Cardiac fibroblast (primary cell): ENCODE measurements at regions not wholly inside any gene's neighbourhood (a gene's known extent, or its start where the extent isn't known, plus 50 kb on each side); places are given as distances from the start of the nearest gene placed in this dataset.
A peak's percentile ranks its signal among the peaks of the same experiment; 100 is the strongest.

Experiments used
- DNase-seq, 2 donors: peaks; one replicate each; pipeline versions ENCODE4 v3.0.0 to v3.0.0-alpha.2; 2010; ENCODE audit warnings: low read depth in 2 of 2
- H3K4me3 ChIP-seq, 2 donors: replicated peaks in 1 of 2; 1 replicate in 1 of 2; 2 replicates in 1 of 2; pipeline ENCODE4 v1.5.1; 2011; ENCODE audit warnings: low read depth in 2 of 2, low read length in 2 of 2, mild to moderate bottlenecking in 2 of 2, moderate library complexity in 1 of 2
- CTCF ChIP-seq: IDR thresholded peaks from one replicate; pipeline ENCODE4 v1.5.1; 2011; ENCODE audit warnings: low read depth, mild to moderate bottlenecking, low read length, inconsistent platforms

GRCh38 chr3:178421069-178421468 is 115.2 kb upstream of the KCNMB2 start:
- no peak overlapping the region for H3K4me3 ChIP-seq
- TF ChIP-seq CTCF: no peak
- DNase-seq: no peak

GRCh38 chr3:178422406-178422805 is 113.8 kb upstream of the KCNMB2 start:
- H3K4me3 ChIP-seq: no peak overlapping the region
- DNase-seq: no peak
- no peak for TF ChIP-seq CTCF

GRCh38 chr3:178428037-178428436 is 108.2 kb upstream of the KCNMB2 start:
- TF ChIP-seq CTCF: no peak
- no peak overlapping the region for H3K4me3 ChIP-seq
- no peak for DNase-seq

GRCh38 chr3:178434206-178434805 is 101.9 kb upstream of the KCNMB2 start:
- DNase-seq: peak; percentile 20 to 22
- H3K4me3 ChIP-seq: no peak overlapping the region
- TF ChIP-seq CTCF: no peak

GRCh38 chr3:178435575-178435974 is 100.7 kb upstream of the KCNMB2 start:
- no peak for DNase-seq
- no peak overlapping the region for H3K4me3 ChIP-seq
- TF ChIP-seq CTCF: no peak

- peak; percentile 73 to 76 for DNase-seq
- H3K4me3 ChIP-seq: no peak overlapping the region
- TF ChIP-seq CTCF: peak; percentile 43
Observed at GRCh38 chr3:178436773-178437172, 99.5 kb upstream of the KCNMB2 start.

- no peak overlapping the region for H3K4me3 ChIP-seq
- DNase-seq: no peak
- no peak for TF ChIP-seq CTCF
Observed at GRCh38 chr3:178437236-178437635, 99.0 kb upstream of the KCNMB2 start.
